NCI-H345 treated with DMSO at 0.1 percent for 48 hours (cell line): ENCODE measurements at regions not wholly inside any gene's neighbourhood (a gene's known extent, or its start where the extent isn't known, plus 50 kb on each side); places are given as distances from the start of the nearest gene placed in this dataset.
"Not testable (repeated sequence)": the region's sequence is repeated elsewhere in the genome, so short reads cannot be mapped to it uniquely, and the experiment has no call there.

Experiments
- DNase-seq: peaks from one replicate; lab custom pipeline; 2025; ENCODE audit not compliant: unreplicated experiment; lab: John Stamatoyannopoulos, UW

GRCh38 chr7:112668561-112668960 is 121.6 kb downstream of the TMEM168 start:
- DNase-seq = no peak

GRCh38 chr7:112669306-112669705 is 120.9 kb downstream of the TMEM168 start:
- DNase-seq = no peak

- no peak for DNase-seq
Observed at GRCh38 chr7:112670193-112670592, 120.0 kb downstream of the TMEM168 start.

- DNase-seq = no peak
Observed at GRCh38 chr7:112678626-112679025, 111.6 kb downstream of the TMEM168 start.

GRCh38 chr7:112689466-112690177 is 100.6 kb downstream of the TMEM168 start:
- DNase-seq = not testable (repeated sequence)

GRCh38 chr7:112692333-112692732 is 97.9 kb downstream of the TMEM168 start:
- DNase-seq = no peak

GRCh38 chr7:112697211-112697610 is 93.0 kb downstream of the TMEM168 start:
- DNase-seq = not testable (repeated sequence)

GRCh38 chr7:112699725-112700513 is 90.3 kb downstream of the TMEM168 start:
- no peak for DNase-seq

- DNase-seq = no peak
Observed at GRCh38 chr7:112701456-112701855, 88.7 kb downstream of the TMEM168 start.

GRCh38 chr7:112707655-112708054 is 82.5 kb downstream of the TMEM168 start:
- DNase-seq = no peak

GRCh38 chr7:112708236-112708635 is 82.0 kb downstream of the TMEM168 start:
- no peak for DNase-seq
